ENCODE measurements at regions not wholly inside any gene's neighbourhood (a gene's known extent, or its start where the extent isn't known, plus 50 kb on each side); places are given as distances from the start of the nearest gene placed in this dataset.
"Not testable (repeated sequence)": the region's sequence is repeated elsewhere in the genome, so short reads cannot be mapped to it uniquely, and the experiment has no call there.

DNA sequence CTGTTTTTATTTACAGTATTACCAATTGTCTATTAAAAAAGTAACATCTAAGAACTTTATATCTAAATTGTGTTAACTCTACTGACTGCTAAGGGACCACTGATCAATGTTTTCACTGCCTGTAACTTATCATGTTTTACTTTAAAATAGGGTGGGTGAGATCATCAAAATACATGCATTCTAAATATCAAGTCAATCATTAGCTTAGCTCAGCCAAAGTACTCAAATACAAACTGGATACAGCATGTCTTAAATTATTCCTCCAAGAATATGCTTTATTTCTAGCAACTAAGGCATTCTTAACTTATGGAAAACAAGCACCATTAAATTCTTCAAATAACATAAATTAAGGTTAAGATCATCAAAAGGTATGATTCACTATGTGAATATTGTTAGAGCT is 638.7 kb upstream of the RGS18 start:
- no peak for DNase-seq

DNA sequence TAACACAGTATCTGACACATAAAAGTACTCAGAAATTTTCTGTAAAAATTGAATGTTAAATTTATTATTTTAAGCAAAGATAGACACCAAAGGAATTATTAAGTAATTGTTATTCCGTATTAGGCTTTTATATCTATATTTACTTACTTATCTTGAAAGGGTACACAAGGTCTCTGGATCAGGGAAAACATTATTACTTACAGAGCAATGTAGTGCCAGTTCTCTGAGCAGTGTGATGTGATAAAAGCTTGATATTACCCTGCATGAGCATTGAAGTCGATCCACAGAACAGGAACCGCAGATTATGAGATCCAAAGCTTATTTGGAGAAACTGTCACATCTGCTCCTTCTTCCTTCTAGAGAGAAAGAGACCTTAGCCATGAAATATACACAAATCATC is 637.9 kb upstream of the RGS18 start:
- no peak for DNase-seq

DNA sequence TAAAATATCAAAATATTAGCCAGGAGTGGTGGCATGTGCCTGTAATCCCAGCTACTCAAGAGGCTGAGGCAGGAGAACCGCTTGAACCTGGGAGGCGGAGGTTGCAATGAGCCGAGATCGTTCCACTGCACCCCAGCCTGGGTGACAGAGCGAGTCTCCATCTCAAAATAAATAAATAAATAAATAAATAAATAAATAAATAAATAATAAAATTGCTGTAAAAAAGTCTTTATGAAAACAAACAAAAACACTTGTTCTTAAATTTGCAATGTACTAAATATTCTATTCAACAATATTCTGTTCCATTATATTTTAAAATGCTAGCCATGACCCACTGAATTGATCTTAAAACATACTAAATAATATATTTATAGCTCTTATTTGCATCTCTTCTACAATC is 632.3 kb upstream of the RGS18 start:
- DNase-seq, result not testable (repeated sequence)

- no peak for DNase-seq
Measured at GRCh38 chr1:191528275-191528674, 630.0 kb upstream of the RGS18 start.

DNA sequence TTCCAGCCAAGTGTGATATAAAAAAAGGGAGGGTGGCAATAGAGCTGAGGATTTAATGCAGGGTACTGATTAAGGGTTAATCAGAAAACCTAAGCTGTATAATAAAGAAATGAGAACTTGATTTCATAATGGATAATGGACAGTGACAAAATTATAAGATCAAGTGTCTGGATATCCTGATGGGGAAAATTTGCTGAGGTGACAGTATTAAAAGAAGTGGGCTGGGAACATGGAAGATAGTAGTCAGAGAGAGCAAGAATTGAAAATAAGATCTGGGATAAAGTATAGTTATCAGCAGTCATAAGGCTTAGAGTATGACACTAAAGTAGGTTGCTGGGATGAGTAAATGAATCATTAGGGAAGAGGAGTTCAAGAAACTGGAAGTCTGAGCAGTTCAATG is 627.3 kb upstream of the RGS18 start:
- DNase-seq, result no peak

- DNase-seq, result no peak
Measured at GRCh38 chr1:191533254-191533653, 625.0 kb upstream of the RGS18 start.

DNA sequence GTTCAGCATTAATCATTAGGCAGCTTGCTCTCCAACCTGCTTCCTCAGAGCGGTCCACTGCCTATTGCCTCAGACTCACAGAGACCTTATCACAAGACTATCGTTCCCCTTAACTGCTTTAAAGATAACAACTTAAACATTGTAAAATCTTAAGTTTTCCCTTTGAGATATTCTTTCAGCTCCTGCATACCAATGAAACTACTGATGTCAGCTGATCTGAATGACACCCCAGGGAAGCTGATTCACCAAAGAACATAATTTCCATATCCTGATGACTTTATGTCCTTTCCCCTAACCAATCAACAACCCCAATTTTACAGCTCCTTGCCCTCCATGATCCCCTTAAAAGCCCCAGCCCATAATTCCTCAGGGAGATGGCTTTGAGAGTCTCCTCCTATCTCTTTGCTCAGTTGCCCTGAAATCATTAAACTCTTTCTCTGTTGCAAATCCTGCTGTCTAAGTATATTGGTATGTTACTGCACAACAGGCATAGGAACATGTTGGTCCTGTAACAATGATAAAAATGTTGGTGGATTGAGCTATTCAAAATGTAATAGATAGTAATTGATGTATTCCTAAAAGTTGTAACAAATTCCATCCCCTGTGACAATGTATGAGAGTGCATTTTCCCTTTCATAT is 621.4 kb upstream of the RGS18 start:
- DNase-seq, result no peak

- DNase-seq, result no peak
Measured at GRCh38 chr1:191541758-191542157, 616.5 kb upstream of the RGS18 start.

DNA sequence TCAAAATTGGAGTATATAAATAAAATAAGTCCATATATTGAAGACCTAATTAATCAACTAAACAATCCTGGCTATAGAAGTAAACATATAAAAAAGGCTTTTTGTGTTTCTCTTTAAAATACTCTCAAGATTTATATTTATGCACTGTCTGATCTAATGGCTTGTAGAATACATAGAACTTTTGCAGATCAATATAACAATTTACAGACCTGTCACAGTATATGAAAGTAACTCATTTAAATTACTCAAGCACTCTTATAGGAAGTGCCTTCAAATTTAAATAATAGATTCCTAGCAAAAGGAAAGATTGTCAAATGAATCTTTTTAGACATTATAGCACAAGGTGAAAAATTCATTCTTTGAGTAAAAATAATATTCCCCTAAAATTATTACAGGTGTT is 615.8 kb upstream of the RGS18 start:
- DNase-seq, result no peak

DNA sequence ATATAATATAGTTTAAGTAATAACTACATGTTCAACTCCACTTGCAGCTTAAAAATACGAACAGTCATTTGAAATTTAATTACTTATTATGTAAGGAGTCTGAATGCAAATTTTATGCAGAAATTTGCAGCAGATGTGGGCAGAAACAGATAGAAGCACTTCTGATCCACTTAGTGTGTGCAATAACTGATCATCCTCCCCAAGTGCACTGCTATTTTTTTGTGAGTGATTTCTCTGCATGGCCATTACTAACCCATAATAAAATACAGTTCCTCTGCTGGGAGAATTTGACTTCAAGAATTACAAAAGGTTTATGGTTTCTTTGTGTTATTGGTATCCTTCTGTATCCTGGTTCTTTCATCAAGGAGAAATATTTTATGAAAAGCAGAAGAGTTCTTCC is 611.5 kb upstream of the RGS18 start:
- DNase-seq, result no peak

DNA sequence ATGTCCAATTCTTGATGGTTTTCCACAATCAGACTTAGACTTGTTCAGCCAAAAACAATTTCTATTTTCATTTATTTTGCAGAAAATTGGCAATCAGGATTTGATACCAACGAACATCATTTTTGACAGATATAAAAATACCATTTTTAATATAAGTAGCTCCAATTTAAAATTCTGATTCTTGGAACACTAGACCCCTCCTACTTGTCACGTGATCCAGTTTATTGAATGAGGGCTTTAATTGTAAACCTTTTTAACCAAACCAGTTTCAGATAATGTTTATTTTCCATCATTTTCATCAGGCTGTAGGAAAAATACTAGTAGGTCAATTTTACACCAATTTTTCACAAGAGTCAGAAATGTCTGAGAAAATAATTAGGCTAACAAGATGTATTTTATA is 607.2 kb upstream of the RGS18 start:
- DNase-seq, result no peak

GRCh38 chr1:191558379-191558778 is 599.9 kb upstream of the RGS18 start:
- DNase-seq, result no peak

DNA sequence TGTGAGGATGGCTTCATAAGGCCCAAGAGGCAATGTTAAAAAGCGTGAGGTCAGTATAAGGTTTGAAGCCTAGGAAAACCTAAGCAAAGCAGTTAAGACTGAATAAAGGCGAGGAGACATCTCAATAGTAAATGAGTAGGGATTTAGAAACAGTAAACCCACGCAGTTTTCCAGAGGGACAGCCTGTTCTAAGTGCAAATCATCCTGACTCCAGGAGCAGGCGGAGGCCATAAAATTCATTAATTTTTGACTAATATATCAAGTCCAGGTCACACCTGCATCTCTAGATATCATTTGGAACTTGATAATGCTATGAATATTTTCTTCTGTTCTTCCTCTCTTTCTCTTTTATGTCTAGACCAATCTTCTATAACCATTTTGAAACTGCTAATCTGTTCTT is 597.0 kb upstream of the RGS18 start:
- DNase-seq, result no peak

- DNase-seq, result no peak
Measured at GRCh38 chr1:191564275-191564674, 594.0 kb upstream of the RGS18 start.

GRCh38 chr1:191572479-191572878 is 585.8 kb upstream of the RGS18 start:
- DNase-seq, result no peak

DNA sequence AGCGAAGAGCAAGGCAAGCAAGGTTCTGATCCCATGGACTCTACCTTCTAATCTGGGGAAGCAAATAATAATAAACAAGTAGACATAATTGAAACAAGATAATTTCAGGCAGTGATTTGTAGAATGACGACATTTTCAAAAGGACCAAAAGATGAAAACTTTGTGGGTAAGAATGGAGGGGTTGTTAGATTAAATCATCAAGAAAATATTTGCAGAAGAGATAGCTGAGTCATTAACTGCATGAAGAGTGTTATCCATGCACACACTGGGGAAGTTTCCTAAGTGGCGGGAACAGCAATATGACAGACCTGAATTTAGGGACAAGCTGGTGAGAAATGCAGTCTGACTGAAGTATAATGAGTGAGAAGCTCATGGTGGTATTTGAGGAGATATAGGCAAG is 583.1 kb upstream of the RGS18 start:
- DNase-seq, result no peak

DNA sequence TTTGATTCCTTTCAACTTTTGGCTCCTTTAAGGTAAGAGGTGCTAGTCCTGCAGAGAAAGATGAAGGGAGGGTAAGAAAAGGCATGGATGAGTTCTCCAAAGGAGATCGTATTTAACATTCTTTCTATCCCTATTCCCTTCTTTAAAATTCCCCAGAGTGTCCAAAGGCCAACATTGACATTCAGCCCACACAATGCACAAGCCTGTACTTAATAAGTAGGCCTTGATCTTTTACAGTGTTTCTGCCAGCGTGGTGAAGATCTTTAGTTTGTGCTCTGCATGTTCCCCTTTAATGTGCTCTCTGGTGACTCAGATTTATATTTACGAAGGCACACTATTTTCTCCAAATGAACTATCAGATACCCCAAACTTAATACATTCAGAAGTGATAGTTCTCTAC is 582.5 kb upstream of the RGS18 start:
- no peak for DNase-seq

GRCh38 chr1:191577213-191577612 is 581.0 kb upstream of the RGS18 start:
- no peak for DNase-seq

DNA sequence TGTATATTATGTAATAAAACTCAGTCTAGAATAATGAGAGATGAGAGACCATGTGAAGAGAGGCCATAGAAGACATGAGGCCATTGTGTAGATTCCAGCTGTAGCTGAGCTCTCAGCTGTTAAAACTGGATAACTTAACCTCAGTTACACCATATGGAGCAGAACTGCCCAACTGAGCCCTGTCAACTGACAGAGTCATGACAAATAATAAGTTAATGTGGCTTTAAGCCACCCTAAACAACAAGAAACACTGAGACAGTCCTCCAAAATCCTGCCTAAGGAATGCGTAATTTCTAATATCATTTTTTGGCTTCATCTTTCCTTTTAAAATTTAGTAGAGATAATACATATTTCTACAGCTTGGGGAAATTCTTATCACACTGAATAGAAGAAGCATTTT is 580.0 kb upstream of the RGS18 start:
- no peak for DNase-seq

- DNase-seq, result no peak
Measured at GRCh38 chr1:191579019-191579418, 579.2 kb upstream of the RGS18 start.

- DNase-seq, result no peak
Measured at GRCh38 chr1:191582169-191582568, 576.1 kb upstream of the RGS18 start.

DNA sequence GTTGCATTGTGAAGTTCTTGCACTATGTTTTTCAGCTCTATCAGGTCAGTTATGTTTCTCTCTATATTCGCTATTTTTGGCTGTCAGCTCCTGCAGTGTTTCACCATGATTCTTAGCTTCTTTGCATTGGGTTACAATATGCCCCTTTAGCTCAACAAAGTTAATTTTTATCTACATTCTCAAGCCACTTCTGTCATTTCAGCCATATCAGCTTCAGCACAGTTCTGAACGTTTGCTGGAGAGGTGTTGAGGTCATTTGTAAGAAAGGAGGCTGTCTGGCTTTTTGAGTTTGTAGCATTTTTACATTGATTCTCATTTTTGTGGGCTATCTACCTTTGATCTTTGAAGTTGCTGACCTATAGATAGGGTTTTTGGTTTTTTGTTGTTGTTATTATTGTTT is 573.2 kb upstream of the RGS18 start:
- no peak for DNase-seq

- no peak for DNase-seq
Measured at GRCh38 chr1:191588905-191589304, 569.4 kb upstream of the RGS18 start.

DNA sequence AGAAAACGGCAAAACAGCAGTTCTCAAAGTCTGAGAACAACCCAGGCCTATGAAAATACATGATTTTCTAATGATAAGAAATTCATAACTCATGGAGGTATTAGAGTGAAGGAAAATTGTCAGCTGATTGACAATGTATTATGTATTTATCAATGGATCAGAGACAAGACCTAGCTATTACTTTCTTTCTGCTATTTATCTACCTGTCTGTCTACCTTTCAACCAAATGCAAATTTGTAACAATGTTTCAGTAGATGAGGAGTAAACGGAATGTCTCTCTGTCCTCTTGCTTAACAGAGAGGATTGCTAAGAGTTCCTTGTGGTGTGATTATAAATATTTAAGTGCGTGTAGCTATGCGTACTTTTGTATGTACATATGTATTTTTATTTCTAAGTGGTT is 568.7 kb upstream of the RGS18 start:
- DNase-seq, result no peak

DNA sequence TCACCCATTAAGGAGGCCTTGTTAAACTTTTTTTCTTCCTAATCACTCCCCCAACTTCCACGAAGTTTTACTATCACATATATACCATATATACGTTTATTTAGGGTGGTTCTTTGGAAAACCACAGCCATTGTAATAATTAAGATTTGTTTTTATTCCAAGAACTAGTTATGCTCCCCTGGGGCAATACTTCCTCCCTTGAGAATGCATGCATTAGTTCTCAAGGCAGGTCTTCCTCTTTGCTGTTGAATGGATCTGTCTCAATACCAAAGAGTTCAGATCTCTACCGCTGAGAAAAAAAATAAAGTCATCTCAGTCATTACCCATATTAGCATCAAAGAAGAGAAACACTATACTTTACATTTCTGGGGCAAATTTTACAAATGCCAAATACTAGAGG is 567.7 kb upstream of the RGS18 start:
- DNase-seq, result no peak

GRCh38 chr1:191592039-191592438 is 566.2 kb upstream of the RGS18 start:
- no peak for DNase-seq
